Smooth muscle cell (in vitro differentiated cells): ENCODE measurements at regions not wholly inside any gene's neighbourhood (a gene's known extent, or its start where the extent isn't known, plus 50 kb on each side); places are given as distances from the start of the nearest gene placed in this dataset.

Source experiments
- DNase-seq: peaks from one replicate; lab custom pipeline; 2025; ENCODE audit not compliant: unreplicated experiment; lab: John Stamatoyannopoulos, UW
- H2AFZ ChIP-seq: fragments of 200-600 bp; sonication (generic); 2 replicates; pipeline ENCODE4 v1.6.0; 2016; ENCODE audit warnings: antibody characterized with exemption, low read depth, mild to moderate bottlenecking
- H3F3A ChIP-seq: fragments of 200-600 bp; sonication (generic); 2 replicates; pipeline ENCODE4 v1.6.0; 2017; ENCODE audit warnings: antibody characterized with exemption, low read depth
- H3K27ac ChIP-seq: fragments of 200-600 bp; sonication (generic); 2 replicates; pipeline ENCODE4 v1.5.1; 2016; ENCODE audit warnings: low read depth, mild to moderate bottlenecking
- H3K27me3 ChIP-seq: fragments of 200-600 bp; sonication (generic); 2 replicates; pipeline ENCODE4 v1.6.1; 2016; ENCODE audit warnings: low read depth, mild to moderate bottlenecking
- H3K36me3 ChIP-seq: fragments of 200-600 bp; sonication (generic); 2 replicates; pipeline ENCODE4 v1.5.1; 2016; ENCODE audit warnings: low read depth
- H3K4me1 ChIP-seq: fragments of 200-600 bp; sonication (generic); 2 replicates; pipeline ENCODE4 v1.5.1; 2016; ENCODE audit warnings: low read depth
- H3K4me2 ChIP-seq: fragments of 200-600 bp; sonication (generic); 2 replicates; pipeline ENCODE4 v1.6.0; 2016; ENCODE audit warnings: mild to moderate bottlenecking
- H3K4me3 ChIP-seq: fragments of 200-600 bp; sonication (generic); 2 replicates; pipeline ENCODE4 v1.5.1; 2016; ENCODE audit warnings: mild to moderate bottlenecking
- H3K79me2 ChIP-seq: fragments of 200-600 bp; sonication (generic); 2 replicates; pipeline ENCODE4 v1.6.0; 2016; ENCODE audit warnings: low read depth, mild to moderate bottlenecking
- H3K9ac ChIP-seq: fragments of 200-600 bp; sonication (generic); 2 replicates; pipeline ENCODE4 v1.6.0; 2016; ENCODE audit warnings: low read depth
- H3K9me3 ChIP-seq: fragments of 200-600 bp; sonication (generic); replicated peaks from 2 replicates; pipeline ENCODE4 v1.5.1; 2016; ENCODE audit warnings: low read depth
- H4K20me1 ChIP-seq: fragments of 200-600 bp; sonication (generic); 2 replicates; pipeline ENCODE4 v1.6.0; 2016; ENCODE audit warnings: low read depth
- CTCF ChIP-seq: fragments of 200-600 bp; sonication (generic); IDR thresholded peaks from 2 replicates; pipeline ENCODE4 v1.5.1; 2017; ENCODE audit warnings: borderline replicate concordance, mild to moderate bottlenecking, antibody characterized with exemption; ENCODE audit not compliant: insufficient read depth, poor library complexity, severe bottlenecking
- WGBS: methylation state at CpG from one replicate; pipeline ENCODE4 v1.1.7; 2016; ENCODE audit warnings: low lambda C conversion rate; 5-methylcytosine and 5-hydroxymethylcytosine counted together

GRCh38 chr2:12035956-12036639 lies 289.7 kb downstream of the LPIN1 start:
- Histone ChIP-seq H3K9ac (no peak overlapping the region), H3F3A (no peaks in the 10 kb centered on the region), H3K36me3 (no peaks in the 10 kb centered on the region), H3K9me3 (no peaks in the 10 kb centered on the region), H3K4me3 (no peak overlapping the region), H4K20me1 (no peaks in the 10 kb centered on the region), H3K27me3 (no peaks in the 10 kb centered on the region), H3K79me2 (no peaks in the 10 kb centered on the region), H3K4me1 (no peaks in the 10 kb centered on the region), H3K4me2 (no peak overlapping the region), H3K27ac (no peak overlapping the region), H2AFZ (no peak overlapping the region)
- DNase-seq: no peak
- no peak for TF ChIP-seq CTCF
- 91% methylated on average over 1 of the region's 1 CpG for WGBS

- H3K4me2 ChIP-seq: no peak overlapping the region
- WGBS: 91% methylated on average over 8 of the region's 8 CpGs
- H3K4me1 ChIP-seq: no peaks in the 10 kb centered on the region
- H3K9ac ChIP-seq: no peak overlapping the region
- H3F3A ChIP-seq: no peaks in the 10 kb centered on the region
- H3K27ac ChIP-seq: no peak overlapping the region
- H3K27me3 ChIP-seq: no peaks in the 10 kb centered on the region
- H4K20me1 ChIP-seq: no peaks in the 10 kb centered on the region
- H3K36me3 ChIP-seq: no peaks in the 10 kb centered on the region
- H2AFZ ChIP-seq: no peak overlapping the region
- no peak overlapping the region for H3K4me3 ChIP-seq
- no peaks in the 10 kb centered on the region for H3K9me3 ChIP-seq
- TF ChIP-seq CTCF: no peak
- no peak for DNase-seq
- no peaks in the 10 kb centered on the region for H3K79me2 ChIP-seq
These were observed 290.2 kb downstream of the LPIN1 start for GRCh38 chr2:12036640-12036983.

- H3K27ac ChIP-seq: no peak overlapping the region
- H3K4me2 ChIP-seq: no peak overlapping the region
- no peaks in the 10 kb centered on the region for H3K9me3 ChIP-seq
- H3F3A ChIP-seq: no peaks in the 10 kb centered on the region
- DNase-seq: no peak
- no peaks in the 10 kb centered on the region for H3K36me3 ChIP-seq
- TF ChIP-seq CTCF: no peak
- WGBS: 82% methylated on average over 2 of the region's 2 CpGs
- no peaks in the 10 kb centered on the region for H3K79me2 ChIP-seq
- no peak overlapping the region for H3K4me3 ChIP-seq
- no peaks in the 10 kb centered on the region for H3K4me1 ChIP-seq
- H3K27me3 ChIP-seq: no peaks in the 10 kb centered on the region
- no peaks in the 10 kb centered on the region for H4K20me1 ChIP-seq
- H3K9ac ChIP-seq: no peak overlapping the region
- H2AFZ ChIP-seq: no peak overlapping the region
These were observed 290.9 kb downstream of the LPIN1 start for GRCh38 chr2:12037301-12037700.

- no peaks in the 10 kb centered on the region for H3K4me1 ChIP-seq
- H2AFZ ChIP-seq: no peak overlapping the region
- no peaks in the 10 kb centered on the region for H3K79me2 ChIP-seq
- no peaks in the 10 kb centered on the region for H3K9me3 ChIP-seq
- H3K9ac ChIP-seq: no peak overlapping the region
- no peaks in the 10 kb centered on the region for H3K27me3 ChIP-seq
- no peak overlapping the region for H3K4me2 ChIP-seq
- H3F3A ChIP-seq: no peaks in the 10 kb centered on the region
- no peak overlapping the region for H3K27ac ChIP-seq
- no peaks in the 10 kb centered on the region for H4K20me1 ChIP-seq
- DNase-seq: no peak
- no peaks in the 10 kb centered on the region for H3K36me3 ChIP-seq
- H3K4me3 ChIP-seq: no peak overlapping the region
- WGBS: 86% methylated on average over 6 of the region's 6 CpGs
- no peak for TF ChIP-seq CTCF
These were observed 294.8 kb downstream of the LPIN1 start for GRCh38 chr2:12041236-12041635.
